IMR-90 (cell line): ENCODE measurements at regions not wholly inside any gene's neighbourhood (a gene's known extent, or its start where the extent isn't known, plus 50 kb on each side); places are given as distances from the start of the nearest gene placed in this dataset.

Source experiments
- CEBPB ChIP-seq: IDR thresholded peaks from 2 replicates; pipeline ENCODE4 v1.6.1; 2012; ENCODE audit warnings: low read depth, low read length, improper control_type of control experiment
- CTCF ChIP-seq: conservative IDR thresholded peaks from 2 replicates; pipeline ENCODE4 v1.5.1; 2012; ENCODE audit warnings: mild to moderate bottlenecking, low read depth, low read length, improper control_type of control experiment
- ELK1 ChIP-seq: fragments of 150-350 bp; IDR thresholded peaks from 2 replicates; pipeline ENCODE4 v1.6.1; 2016; ENCODE audit warnings: low read depth, mild to moderate bottlenecking, low read length, moderate library complexity, borderline replicate concordance
- FOS ChIP-seq: fragments of 150-350 bp; IDR thresholded peaks from 2 replicates; pipeline ENCODE4 v1.6.1; 2016; ENCODE audit warnings: low read depth, low read length
- MAFK ChIP-seq: IDR thresholded peaks from 2 replicates; pipeline ENCODE4 v1.6.1; 2012; ENCODE audit warnings: low read depth, low read length, improper control_type of control experiment
- MAZ ChIP-seq: IDR thresholded peaks from 2 replicates; pipeline ENCODE4 v1.6.1; 2012; ENCODE audit warnings: low read depth, mild to moderate bottlenecking, low read length, improper control_type of control experiment, moderate library complexity, borderline replicate concordance
- MXI1 ChIP-seq: IDR thresholded peaks from 2 replicates; pipeline ENCODE4 v1.6.1; 2012; ENCODE audit warnings: low read depth, mild to moderate bottlenecking, low read length, moderate library complexity, borderline replicate concordance
- NFE2L2 ChIP-seq: fragments of 150-350 bp; IDR thresholded peaks from 2 replicates; pipeline ENCODE4 v1.6.1; 2016; ENCODE audit warnings: low read depth, mild to moderate bottlenecking, low read length
- POLR2A ChIP-seq: IDR thresholded peaks from 2 replicates; pipeline ENCODE4 v1.6.1; 2012; ENCODE audit warnings: mild to moderate bottlenecking, low read depth, low read length
- RAD21 ChIP-seq: IDR thresholded peaks from 2 replicates; pipeline ENCODE4 v1.6.1; 2012; ENCODE audit warnings: low read length, improper control_type of control experiment
- RCOR1 ChIP-seq: IDR thresholded peaks from 2 replicates; pipeline ENCODE4 v1.6.1; 2012; ENCODE audit warnings: mild to moderate bottlenecking, low read length, improper control_type of control experiment; ENCODE audit not compliant: insufficient replicate concordance
- RFX5 ChIP-seq: IDR thresholded peaks from 2 replicates; pipeline ENCODE4 v1.8.0; 2012; ENCODE audit warnings: low read depth, mild to moderate bottlenecking, low read length, moderate library complexity
- SMC3 ChIP-seq: fragments of 150-350 bp; IDR thresholded peaks from 2 replicates; pipeline ENCODE4 v1.6.1; 2016; ENCODE audit warnings: low read depth, mild to moderate bottlenecking, antibody characterized with exemption, low read length, moderate library complexity
- USF2 ChIP-seq: fragments of 150-350 bp; IDR thresholded peaks from 2 replicates; pipeline ENCODE4 v1.6.1; 2017; ENCODE audit warnings: mild to moderate bottlenecking, antibody characterized with exemption, low read length, low read depth

GRCh38 chr19:27906081-27906480, 1306.9 kb downstream of the UQCRFS1 start:
- TF ChIP-seq CTCF (no peak), MAZ (no peak), POLR2A (no peak), ELK1 (no peak), RFX5 (no peak), USF2 (no peak), SMC3 (no peak), RCOR1 (no peak), RAD21 (no peak), MXI1 (no peak), MAFK (no peak), CEBPB (no peak), NFE2L2 (no peak), FOS (no peak)
